PC-9 (cell line): ENCODE measurements at regions not wholly inside any gene's neighbourhood (a gene's known extent, or its start where the extent isn't known, plus 50 kb on each side); places are given as distances from the start of the nearest gene placed in this dataset.

Experiments used
- BruUV-seq: library from RNA; stranded (reverse); fragments of 400-500 nt; replicated peaks from 2 replicates; lab custom pipeline; 2021; lab: Mats Ljungman, UMichigan
- CTCF ChIA-PET: fragments of 300-600 bp; sonication (Branson Sonifier 250); formaldehyde crosslinking; loops from one replicate; lab custom pipeline; 2022; ENCODE audit warnings: antibody characterized with exemption; lab: Charles Lee
- POLR2A ChIA-PET: fragments of 300-600 bp; sonication (Branson Sonifier 250); formaldehyde crosslinking; loops from one replicate; lab custom pipeline; 2022; ENCODE audit warnings: antibody characterized with exemption; ENCODE audit not compliant: unreplicated experiment; lab: Charles Lee
- DNase-seq, 2 experiments: peaks; one replicate each; pipeline versions ENCODE4 v3.0.0 to v3.0.0-alpha.2; 2015 to 2022; ENCODE audit warnings: mixed read lengths in 1 of 2
- H2AFZ ChIP-seq: fragments of 200-600 bp; sonication (generic); 2 replicates; pipeline ENCODE4 v1.8.1; 2017; ENCODE audit warnings: antibody characterized with exemption
- H3F3A ChIP-seq: fragments of 200-600 bp; sonication (generic); 2 replicates; pipeline ENCODE4 v1.8.1; 2017; ENCODE audit warnings: antibody characterized with exemption, mild to moderate bottlenecking, low read depth; ENCODE audit not compliant: insufficient read depth
- H3K27ac ChIP-seq: fragments of 200-600 bp; sonication (generic); 2 replicates; pipeline ENCODE4 v1.6.1; 2016; ENCODE audit warnings: mixed run types
- H3K27me3 ChIP-seq: fragments of 200-600 bp; sonication (generic); 2 replicates; pipeline ENCODE4 v1.6.1; 2016; ENCODE audit warnings: low read depth, mixed run types; ENCODE audit not compliant: insufficient read depth
- H3K36me3 ChIP-seq: fragments of 200-600 bp; sonication (generic); 2 replicates; pipeline ENCODE4 v1.6.1; 2016; ENCODE audit warnings: low read depth, mixed run types
- H3K4me1 ChIP-seq: fragments of 200-600 bp; sonication (generic); replicated peaks from 2 replicates; pipeline ENCODE4 v1.6.1; 2016; ENCODE audit warnings: mixed run types; ENCODE audit not compliant: insufficient read depth
- H3K4me2 ChIP-seq: fragments of 200-600 bp; sonication (generic); 2 replicates; pipeline ENCODE4 v1.6.1; 2017; ENCODE audit warnings: mixed run types
- H3K4me3 ChIP-seq: fragments of 200-600 bp; sonication (generic); 2 replicates; pipeline ENCODE4 v1.6.1; 2016; ENCODE audit warnings: mixed run types
- H3K79me2 ChIP-seq: fragments of 200-600 bp; sonication (generic); 2 replicates; pipeline ENCODE4 v1.6.1; 2017; ENCODE audit warnings: low read depth, mixed run types
- H3K9me2 ChIP-seq: fragments of 200-600 bp; sonication (generic); 2 replicates; pipeline ENCODE4 v1.8.1; 2017; ENCODE audit warnings: mild to moderate bottlenecking; ENCODE audit not compliant: insufficient read depth
- H3K9me3 ChIP-seq: fragments of 200-600 bp; sonication (generic); 2 replicates; pipeline ENCODE4 v1.8.1; 2016; ENCODE audit warnings: low read depth; ENCODE audit not compliant: insufficient read depth
- H4K20me1 ChIP-seq: fragments of 200-600 bp; sonication (generic); 2 replicates; pipeline ENCODE4 v1.8.1; 2017; ENCODE audit not compliant: insufficient read depth
- CTCF ChIP-seq: fragments of 200-600 bp; sonication (generic); conservative IDR thresholded peaks from 2 replicates; pipeline ENCODE4 v1.6.1; 2017; ENCODE audit warnings: mixed run types, antibody characterized with exemption, mild to moderate bottlenecking, moderate library complexity
- EZH2 ChIP-seq: fragments of 200-600 bp; sonication (generic); IDR thresholded peaks from 2 replicates; pipeline ENCODE4 v1.8.0; 2017; ENCODE audit warnings: antibody characterized with exemption, low read depth
- intact Hi-C: fragments of 100-400 bp; cut with micrococcal nuclease; formaldehyde crosslinking; loops from one replicate; pipeline ENCODE4 v1.10.0; 2022; ENCODE audit not compliant: unreplicated experiment

DNA sequence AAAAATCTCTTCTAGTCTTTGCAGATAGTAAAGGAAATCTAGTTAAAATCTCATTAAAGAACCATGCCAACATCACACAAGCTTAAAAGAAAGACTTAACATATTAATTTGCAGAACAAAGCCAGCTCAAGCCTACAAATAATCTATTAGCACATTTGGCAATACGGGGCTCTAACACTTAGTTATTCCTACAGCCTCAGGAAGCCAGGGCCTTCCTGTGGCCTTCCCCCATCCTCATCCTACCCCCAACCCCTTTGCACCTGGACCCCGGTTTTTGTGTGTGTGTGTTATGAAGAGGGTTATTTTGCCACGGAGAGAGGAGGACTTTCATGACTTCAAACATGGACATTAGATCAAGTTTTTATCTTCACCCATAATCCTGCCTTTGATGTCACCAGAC is 64.6 kb downstream of the FOXB2 start:
- H2AFZ ChIP-seq, result no peak overlapping the region
- H3K9me3 ChIP-seq, result no peaks in the 10 kb centered on the region; the same call in 1 of the 2 replicates
- ChIA-PET POLR2A (no interaction called here), CTCF (no interaction called here)
- H3K36me3 ChIP-seq, result no peaks in the 10 kb centered on the region
- no peaks in the 10 kb centered on the region for H3K4me1 ChIP-seq
- H3K4me3 ChIP-seq, result no peak overlapping the region
- H3K27ac ChIP-seq, result no peak overlapping the region
- no peaks in the 10 kb centered on the region for H3F3A ChIP-seq
- H4K20me1 ChIP-seq, result no peaks in the 10 kb centered on the region
- H3K4me2 ChIP-seq, result no peak overlapping the region
- H3K27me3 ChIP-seq, result peaks cover 50% of the 10 kb centered on the region
- intact Hi-C loops, result no loop called here
- no peak for DNase-seq
- BruUV-seq, result no TSS peak
- no peaks in the 10 kb centered on the region for H3K9me2 ChIP-seq
- TF ChIP-seq CTCF (no peak), EZH2 (no peak)
- H3K79me2 ChIP-seq, result no peaks in the 10 kb centered on the region

DNA sequence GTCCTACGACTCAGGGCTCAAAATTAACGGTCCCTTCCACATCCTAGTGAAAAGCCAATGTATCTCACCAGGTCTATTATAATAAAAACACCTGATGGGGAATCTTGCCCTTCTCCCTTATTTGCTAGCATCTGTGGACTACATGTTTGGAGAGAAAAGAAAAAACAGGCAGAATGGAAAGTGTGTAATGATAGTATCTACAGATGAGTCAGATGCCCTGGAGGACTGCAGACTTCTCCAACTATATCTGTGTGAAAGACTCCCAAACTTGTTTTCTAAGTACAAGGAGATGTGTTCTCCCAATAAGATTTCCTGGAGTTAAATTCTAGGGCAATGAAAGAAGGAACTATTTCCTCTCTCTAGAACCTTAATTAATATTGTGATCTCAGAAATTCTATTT is 66.0 kb downstream of the FOXB2 start:
- CTCF ChIA-PET, result no interaction called here
- no TSS peak for BruUV-seq

DNA sequence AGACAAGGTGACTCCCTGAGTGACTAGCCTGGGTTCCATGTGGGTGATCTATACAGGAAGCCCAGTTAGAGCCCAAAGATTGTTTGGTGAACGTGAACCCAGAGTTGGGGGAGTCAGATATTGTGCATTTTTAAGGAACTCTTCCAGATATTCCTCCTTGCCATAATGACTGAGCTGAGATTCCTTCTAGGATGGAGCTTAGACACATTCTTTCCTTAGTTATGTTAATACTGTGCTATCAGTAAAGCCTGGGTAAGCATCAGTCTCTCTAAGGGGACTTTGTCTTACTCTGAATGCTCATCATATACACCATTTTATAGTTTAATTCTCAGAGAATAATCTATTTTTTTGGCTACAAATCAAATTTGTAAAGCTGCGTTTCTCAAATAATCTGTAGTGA is 68.1 kb downstream of the FOXB2 start:
- Histone ChIP-seq H3K36me3 (no peaks in the 10 kb centered on the region), H3K4me1 (no peaks in the 10 kb centered on the region), H3F3A (no peaks in the 10 kb centered on the region), H3K27ac (no peak overlapping the region), H3K4me3 (no peak overlapping the region), H3K27me3 (peaks cover 60% of the 10 kb centered on the region), H3K9me2 (no peaks in the 10 kb centered on the region), H3K9me3 (no peaks in the 10 kb centered on the region), H2AFZ (no peak overlapping the region), H4K20me1 (no peaks in the 10 kb centered on the region), H3K79me2 (no peaks in the 10 kb centered on the region), H3K4me2 (no peak overlapping the region)
- BruUV-seq, result no TSS peak
- TF ChIP-seq CTCF, result no peak
- no peak for TF ChIP-seq EZH2
- no peak for DNase-seq
- intact Hi-C loops, result no loop called here
- ChIA-PET POLR2A (no interaction called here), CTCF (no interaction called here)

More for the DNA sequence above, 66.0 kb downstream of the FOXB2 start:
- Histone ChIP-seq H4K20me1 (no peaks in the 10 kb centered on the region), H3K4me2 (no peak overlapping the region), H3K9me2 (no peaks in the 10 kb centered on the region), H3K4me3 (no peak overlapping the region), H3K27me3 (peaks cover 57% of the 10 kb centered on the region), H3K4me1 (no peaks in the 10 kb centered on the region), H3K9me3 (no peaks in the 10 kb centered on the region), H3F3A (no peaks in the 10 kb centered on the region), H2AFZ (no peak overlapping the region), H3K36me3 (no peaks in the 10 kb centered on the region), H3K79me2 (no peaks in the 10 kb centered on the region), H3K27ac (no peak overlapping the region)
- no peak for DNase-seq
- TF ChIP-seq CTCF (no peak), EZH2 (no peak)
- POLR2A ChIA-PET, result no interaction called here
- intact Hi-C loops, result no loop called here
